ENCODE measurements at regions not wholly inside any gene's neighbourhood (a gene's known extent, or its start where the extent isn't known, plus 50 kb on each side); places are given as distances from the start of the nearest gene placed in this dataset.

DNA sequence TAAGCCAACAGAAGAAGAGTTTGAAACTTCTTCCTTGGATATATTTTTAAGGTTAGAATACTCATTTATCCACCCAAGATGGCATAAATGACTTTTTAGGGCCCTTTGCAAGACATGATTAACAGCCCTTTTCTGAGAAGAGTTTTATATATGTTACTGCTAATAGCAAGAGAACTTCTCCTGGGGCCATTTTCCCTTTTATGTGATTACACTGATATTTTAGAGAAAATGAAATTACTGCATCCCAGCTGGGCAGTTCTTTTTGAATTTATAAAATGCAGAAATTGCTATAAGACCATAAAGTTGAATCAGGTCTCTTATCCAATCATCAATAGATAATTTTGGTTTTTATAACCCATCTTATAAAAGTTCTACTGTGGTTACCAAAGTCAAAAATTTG, 161.3 kb upstream of the RFX3 start:
- Histone ChIP-seq H3K4me3 (no peak overlapping the region), H3F3A (replicated peaks; ENCODE audit: low read depth) (no peaks in the 10 kb centered on the region), H3K27me3 (ENCODE audit: insufficient read depth) (no peaks in the 10 kb centered on the region), H3K36me3 (ENCODE audit: insufficient read depth) (no peaks in the 10 kb centered on the region), H3K4me2 (no peak overlapping the region), H3K4me1 (ENCODE audit: insufficient read depth) (0 out of 2 replicates have a peak, but pooled peaks cover 5% of the 10 kb centered on the region), H3K9me2 (ENCODE audit: insufficient read depth) (no peaks in the 10 kb centered on the region), H4K20me1 (replicated peaks; ENCODE audit: insufficient read depth) (no peaks in the 10 kb centered on the region), H3K27ac (ENCODE audit: low read depth) (no peak overlapping the region), H3K79me2 (replicated peaks; ENCODE audit: insufficient read depth) (no peaks in the 10 kb centered on the region), H2AFZ (no peak overlapping the region)
- Mint-ChIP-seq H3K27ac (no peak overlapping the region), H3K4me3 (no peak overlapping the region), H3K36me3 (ENCODE audit: low read depth) (no peaks in the 10 kb centered on the region), H3K4me1 (peaks cover 5% of the 10 kb centered on the region; the same call in 1 of the 3 replicates), H3K27me3 (ENCODE audit: insufficient read depth, low read depth, poor library complexity) (peaks cover 2% of the 10 kb centered on the region), H3K9me3 (no peaks in the 10 kb centered on the region)
- TF ChIP-seq JUNB (IDR thresholded peaks at IDR 0.05; ENCODE audit: unreplicated experiment): no peak
- ATAC-seq (no peak), DNase-seq (ENCODE audit: low spot score) (no peak)

DNA sequence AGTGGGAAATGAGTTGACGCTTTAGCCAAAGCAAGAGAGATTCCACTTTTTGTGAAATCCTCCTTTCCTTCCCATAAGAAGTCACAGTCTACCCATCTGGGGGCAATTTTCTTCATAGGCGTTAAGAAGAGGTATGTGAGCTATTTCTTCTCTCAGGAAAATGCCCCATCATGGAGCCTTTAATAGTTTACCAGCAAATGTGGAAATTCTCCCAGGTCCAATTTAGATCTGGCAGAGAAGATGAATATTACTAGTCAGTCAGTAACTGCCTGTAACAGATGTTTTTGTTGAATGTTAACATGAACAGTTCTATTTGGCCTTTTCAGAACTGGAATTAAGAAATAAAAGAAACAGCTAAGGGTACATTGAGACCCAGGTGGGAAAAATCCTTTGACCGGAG, 156.4 kb upstream of the RFX3 start:
- DNase-seq (ENCODE audit: low spot score) (no peak), ATAC-seq (no peak)
- Mint-ChIP-seq H3K36me3 (ENCODE audit: low read depth) (no peaks in the 10 kb centered on the region), H3K9me3 (no peaks in the 10 kb centered on the region), H3K4me1 (no peaks in the 10 kb centered on the region), H3K27ac (no peak overlapping the region), H3K27me3 (ENCODE audit: insufficient read depth, low read depth, poor library complexity) (no peaks in the 10 kb centered on the region), H3K4me3 (no peak overlapping the region)
- no peaks in the 10 kb centered on the region for H3F3A ChIP-seq (replicated peaks; ENCODE audit: low read depth)
- H3K4me2 ChIP-seq: no peak overlapping the region
- H4K20me1 ChIP-seq (replicated peaks; ENCODE audit: insufficient read depth): no peaks in the 10 kb centered on the region
- no peaks in the 10 kb centered on the region for H3K79me2 ChIP-seq (replicated peaks; ENCODE audit: insufficient read depth)
- H3K36me3 ChIP-seq (ENCODE audit: insufficient read depth): no peaks in the 10 kb centered on the region
- H3K27ac ChIP-seq (ENCODE audit: low read depth): no peak overlapping the region
- H3K9me2 ChIP-seq (ENCODE audit: insufficient read depth): no peaks in the 10 kb centered on the region
- no peaks in the 10 kb centered on the region for H3K4me1 ChIP-seq (ENCODE audit: insufficient read depth)
- no peaks in the 10 kb centered on the region for H3K27me3 ChIP-seq (ENCODE audit: insufficient read depth)
- H2AFZ ChIP-seq: no peak overlapping the region
- H3K4me3 ChIP-seq: no peak overlapping the region
- TF ChIP-seq ETS1 (IDR thresholded peaks at IDR 0.05): no peak
- no peak for TF ChIP-seq ZNF114 (CRISPR knock-in tag; IDR thresholded peaks at IDR 0.05)
- no peak for TF ChIP-seq ZNF462 (CRISPR knock-in tag; IDR thresholded peaks at IDR 0.05)
- no peak for TF ChIP-seq CREB1 (CRISPR knock-in tag; IDR thresholded peaks at IDR 0.05; ENCODE audit: low read depth)
- no peak for TF ChIP-seq CTCF (conservative IDR thresholded peaks at IDR 0.05; ENCODE audit: low read depth in 2 of 2)
- no peak for TF ChIP-seq ZNF331 (CRISPR knock-in tag; IDR thresholded peaks at IDR 0.05; ENCODE audit: low read depth)
- TF ChIP-seq POLR2AphosphoS5 (IDR thresholded peaks at IDR 0.05; ENCODE audit: low read depth): no peak
- TF ChIP-seq, protein P1, sequence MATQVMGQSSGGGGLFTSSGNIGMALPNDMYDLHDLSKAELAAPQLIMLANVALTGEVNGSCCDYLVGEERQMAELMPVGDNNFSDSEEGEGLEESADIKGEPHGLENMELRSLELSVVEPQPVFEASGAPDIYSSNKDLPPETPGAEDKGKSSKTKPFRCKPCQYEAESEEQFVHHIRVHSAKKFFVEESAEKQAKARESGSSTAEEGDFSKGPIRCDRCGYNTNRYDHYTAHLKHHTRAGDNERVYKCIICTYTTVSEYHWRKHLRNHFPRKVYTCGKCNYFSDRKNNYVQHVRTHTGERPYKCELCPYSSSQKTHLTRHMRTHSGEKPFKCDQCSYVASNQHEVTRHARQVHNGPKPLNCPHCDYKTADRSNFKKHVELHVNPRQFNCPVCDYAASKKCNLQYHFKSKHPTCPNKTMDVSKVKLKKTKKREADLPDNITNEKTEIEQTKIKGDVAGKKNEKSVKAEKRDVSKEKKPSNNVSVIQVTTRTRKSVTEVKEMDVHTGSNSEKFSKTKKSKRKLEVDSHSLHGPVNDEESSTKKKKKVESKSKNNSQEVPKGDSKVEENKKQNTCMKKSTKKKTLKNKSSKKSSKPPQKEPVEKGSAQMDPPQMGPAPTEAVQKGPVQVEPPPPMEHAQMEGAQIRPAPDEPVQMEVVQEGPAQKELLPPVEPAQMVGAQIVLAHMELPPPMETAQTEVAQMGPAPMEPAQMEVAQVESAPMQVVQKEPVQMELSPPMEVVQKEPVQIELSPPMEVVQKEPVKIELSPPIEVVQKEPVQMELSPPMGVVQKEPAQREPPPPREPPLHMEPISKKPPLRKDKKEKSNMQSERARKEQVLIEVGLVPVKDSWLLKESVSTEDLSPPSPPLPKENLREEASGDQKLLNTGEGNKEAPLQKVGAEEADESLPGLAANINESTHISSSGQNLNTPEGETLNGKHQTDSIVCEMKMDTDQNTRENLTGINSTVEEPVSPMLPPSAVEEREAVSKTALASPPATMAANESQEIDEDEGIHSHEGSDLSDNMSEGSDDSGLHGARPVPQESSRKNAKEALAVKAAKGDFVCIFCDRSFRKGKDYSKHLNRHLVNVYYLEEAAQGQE (IDR thresholded peaks at IDR 0.05; ENCODE audit: unreplicated experiment): no peak
- no peak for TF ChIP-seq EZH2phosphoT487 (IDR thresholded peaks at IDR 0.05; ENCODE audit: unreplicated experiment)
- no peak for TF ChIP-seq STAT1 (IDR thresholded peaks at IDR 0.05; ENCODE audit: unreplicated experiment)
